Stimulated activated CD8-positive, alpha-beta memory T cell treated with anti-CD3 and anti-CD28 coated beads, Interleukin-15, amount 100 ng/mL, for 4 hours (primary cell): ENCODE measurements at regions not wholly inside any gene's neighbourhood (a gene's known extent, or its start where the extent isn't known, plus 50 kb on each side); places are given as distances from the start of the nearest gene placed in this dataset.

Experiments used
- DNase-seq, 2 donors: peaks; one replicate each; pipeline ENCODE4 v3.0.0-alpha.2; 2020; ENCODE audit warnings: low read depth in 2 of 2

GRCh38 chr3:103055021-103055520 lies 620.3 kb downstream of the ZPLD1 start:
- no peak for DNase-seq

DNA sequence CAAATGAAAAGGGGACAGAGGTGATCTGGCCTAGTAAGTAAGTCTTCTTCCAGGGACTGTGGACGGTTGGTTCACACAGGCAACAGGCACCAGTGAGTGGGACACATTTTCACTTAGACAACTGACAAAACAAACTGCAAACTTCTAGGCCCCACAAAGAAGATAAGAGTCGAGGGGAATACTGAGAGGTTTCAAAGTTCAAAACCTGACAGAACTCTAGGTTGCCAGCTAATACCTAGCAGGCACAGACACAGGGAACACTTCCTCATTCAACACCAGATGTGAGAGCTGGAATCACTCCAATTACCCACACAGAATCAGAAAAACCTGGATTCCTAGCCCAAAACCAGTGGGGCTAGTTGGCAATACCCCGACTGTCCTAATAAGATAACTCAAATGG lies 621.7 kb downstream of the ZPLD1 start:
- no peak for DNase-seq

- DNase-seq = no peak
These were observed 622.2 kb downstream of the ZPLD1 start for GRCh38 chr3:103057003-103057402.

DNA sequence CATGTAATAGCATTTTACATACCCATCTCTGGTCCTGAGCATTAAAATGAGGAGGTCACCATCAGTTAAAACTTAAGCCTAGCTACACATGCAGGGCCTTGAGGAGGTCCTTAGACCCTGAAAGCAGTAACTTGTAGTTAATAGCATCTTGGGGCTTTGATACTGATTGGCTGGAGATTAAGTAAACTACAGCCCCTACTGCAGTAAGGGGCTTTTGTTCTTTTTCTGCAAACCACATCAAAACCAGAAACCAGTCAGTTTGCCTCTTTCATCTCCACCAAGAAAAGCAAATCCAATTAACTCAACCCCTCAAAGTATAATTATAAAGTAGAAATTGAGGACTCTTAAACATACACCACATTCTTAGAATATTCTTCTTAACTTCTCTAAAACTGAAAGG lies 622.7 kb downstream of the ZPLD1 start:
- no peak for DNase-seq

- DNase-seq = no peak
These were observed 624.6 kb downstream of the ZPLD1 start for GRCh38 chr3:103059432-103059831.

- no peak for DNase-seq
These were observed 625.4 kb downstream of the ZPLD1 start for GRCh38 chr3:103060242-103060641.

DNA sequence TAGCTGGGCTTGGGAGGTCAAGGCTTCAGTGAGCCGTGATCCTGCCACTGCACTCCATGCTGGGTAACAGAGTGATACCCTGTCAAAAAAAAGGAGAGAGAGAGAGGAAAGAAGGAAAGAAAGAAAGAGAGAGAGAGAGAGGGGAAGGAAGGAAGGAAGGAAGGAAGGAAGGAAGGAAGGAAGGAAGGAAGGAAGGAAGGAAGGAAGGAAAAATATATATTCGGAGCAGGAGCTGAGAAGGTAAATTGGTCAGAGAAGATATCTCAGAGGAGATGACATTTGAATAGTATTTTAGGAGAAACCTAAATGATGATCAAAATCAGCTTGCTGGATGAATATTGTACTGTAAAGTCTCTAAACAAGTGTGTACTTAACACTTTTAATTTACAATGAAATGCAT lies 633.1 kb downstream of the ZPLD1 start:
- no peak for DNase-seq

DNA sequence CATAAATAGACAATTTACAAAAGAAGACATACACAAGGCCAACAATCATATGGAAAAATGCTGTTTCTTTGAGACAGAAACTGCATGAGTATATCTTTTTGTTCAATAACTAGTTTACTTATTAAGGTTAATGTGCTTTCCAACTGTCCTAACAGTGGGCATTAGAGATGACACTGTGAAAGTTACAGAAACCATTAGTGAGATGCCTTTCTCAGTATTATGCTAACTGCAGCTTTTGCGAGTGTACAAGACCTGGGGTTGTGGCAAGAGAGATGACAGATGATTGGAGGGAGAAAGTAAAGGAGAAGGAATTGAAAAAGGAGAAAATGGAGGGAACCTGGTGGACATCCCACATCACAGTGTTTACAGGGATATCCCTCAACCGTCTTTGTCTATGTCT lies 640.5 kb downstream of the ZPLD1 start:
- DNase-seq = no peak

DNA sequence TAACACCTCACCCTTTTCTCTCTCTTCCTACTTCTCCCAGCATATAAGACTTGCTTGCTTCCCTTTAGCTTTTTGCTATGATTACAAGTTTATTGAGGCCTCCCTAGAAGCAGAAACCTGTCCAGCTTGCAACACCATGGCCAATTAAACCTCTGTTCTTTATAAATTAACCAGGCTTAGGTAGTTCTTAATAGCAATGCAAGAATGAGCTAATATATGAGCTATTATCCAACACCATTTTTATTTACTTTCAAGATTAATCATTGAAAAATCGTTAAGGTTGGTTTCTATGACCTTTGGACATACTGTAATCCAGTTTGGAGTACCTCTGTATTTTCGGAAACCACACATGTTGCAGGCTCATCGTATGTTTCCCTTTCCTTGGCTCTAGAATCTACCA lies 643.1 kb downstream of the ZPLD1 start:
- DNase-seq = no peak

DNA sequence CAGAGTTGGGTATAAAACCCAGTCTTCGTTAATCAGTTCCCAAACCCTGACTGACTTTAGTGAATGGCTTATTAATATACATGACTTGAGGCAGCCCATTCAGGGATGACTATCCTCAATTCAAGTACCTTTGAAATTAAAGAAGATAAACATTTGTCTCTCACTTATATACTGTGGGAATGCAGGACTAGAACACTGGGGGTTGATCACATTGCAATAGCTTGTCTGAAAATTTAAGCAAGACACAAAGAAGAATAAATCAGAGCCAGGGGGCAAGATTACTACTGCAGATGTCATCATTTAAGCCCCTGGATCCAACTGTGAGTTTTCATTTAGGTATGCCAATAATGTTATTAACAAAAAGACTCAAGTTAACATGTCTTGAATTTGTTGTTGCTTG lies 647.7 kb downstream of the ZPLD1 start:
- DNase-seq = no peak

DNA sequence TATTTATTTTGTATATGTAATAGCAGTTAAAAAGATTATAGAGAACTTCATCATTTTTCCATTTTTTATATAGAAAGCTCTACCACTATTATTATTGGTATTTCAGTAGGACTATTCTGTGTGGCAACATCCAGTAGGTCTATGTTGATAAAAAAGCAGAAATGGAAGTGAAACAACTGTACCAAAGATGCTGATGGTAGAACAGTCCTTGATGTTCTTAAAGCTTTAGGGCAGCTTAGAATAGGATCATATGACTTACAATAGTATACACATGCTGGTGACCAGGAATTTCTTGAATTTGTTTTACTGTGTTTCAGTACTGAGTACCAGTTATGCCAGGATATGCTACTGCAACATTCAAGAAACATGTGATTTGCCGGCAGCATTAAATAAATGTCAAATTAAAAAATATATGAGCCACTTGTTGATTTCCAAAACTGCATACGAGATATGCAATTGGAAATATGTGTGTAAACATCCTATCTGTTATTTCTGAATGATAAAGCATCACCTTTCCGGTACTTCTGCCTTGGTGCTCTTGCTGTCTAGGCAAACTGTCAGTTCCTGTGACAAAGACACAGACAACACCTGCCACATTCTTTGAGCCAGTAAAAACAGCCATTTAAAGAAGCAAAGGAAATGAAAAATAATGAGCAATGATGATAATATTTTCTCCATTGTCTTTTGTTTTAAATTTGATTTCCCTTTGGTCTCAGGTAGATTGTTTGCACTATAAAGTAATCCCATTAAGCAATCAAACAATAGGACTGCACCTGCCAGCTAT lies 649.2 kb downstream of the ZPLD1 start:
- no peak for DNase-seq

- no peak for DNase-seq
These were observed 650.6 kb downstream of the ZPLD1 start for GRCh38 chr3:103085465-103085864.

GRCh38 chr3:103089758-103090157 lies 654.9 kb downstream of the ZPLD1 start:
- DNase-seq = no peak

DNA sequence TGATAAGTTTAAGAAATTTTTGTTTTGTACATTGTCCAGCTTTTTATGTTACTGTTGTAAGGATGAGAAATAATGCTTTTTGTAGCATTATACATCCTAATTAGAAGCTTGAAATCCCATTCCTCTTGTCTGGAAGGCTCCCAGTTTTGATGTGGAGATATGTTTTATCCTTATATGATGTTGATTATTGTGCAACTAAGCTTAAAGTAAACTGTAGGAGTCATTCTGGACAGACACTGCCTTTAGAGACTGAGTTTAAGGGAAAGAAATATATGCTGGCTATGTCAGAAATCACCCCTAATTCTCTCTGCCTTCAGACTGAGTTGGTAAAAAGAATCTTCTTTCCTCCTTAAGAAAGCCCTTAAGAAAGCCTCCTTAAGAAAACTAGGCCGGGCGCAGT lies 670.4 kb downstream of the ZPLD1 start:
- no peak for DNase-seq

GRCh38 chr3:103112273-103112672 lies 677.5 kb downstream of the ZPLD1 start:
- DNase-seq = no peak

DNA sequence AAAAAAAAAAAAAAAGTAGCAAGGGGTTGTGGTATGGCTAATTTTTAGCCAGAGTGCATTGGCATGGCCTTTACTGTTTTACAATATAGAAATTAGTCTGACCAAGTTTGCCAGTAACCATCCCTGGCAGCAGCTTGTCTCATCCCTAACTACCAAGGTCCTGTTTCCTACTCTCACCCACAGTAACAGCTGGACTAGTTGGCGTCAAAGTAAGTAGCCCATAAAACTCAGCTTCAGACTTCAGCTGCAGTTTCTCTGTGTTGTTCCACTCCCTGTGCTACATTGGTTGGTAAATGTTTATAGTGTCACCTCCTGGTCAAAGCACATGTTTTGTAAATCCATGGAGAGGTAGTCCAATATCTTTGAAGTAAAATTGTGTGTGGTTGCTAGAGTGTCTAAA lies 691.3 kb downstream of the ZPLD1 start:
- DNase-seq = no peak

GRCh38 chr3:103127098-103127630 lies 692.3 kb downstream of the ZPLD1 start:
- DNase-seq = no peak

GRCh38 chr3:103127737-103128136 lies 692.9 kb downstream of the ZPLD1 start:
- DNase-seq = no peak

- DNase-seq = no peak
These were observed 699.4 kb downstream of the ZPLD1 start for GRCh38 chr3:103134023-103134724.

DNA sequence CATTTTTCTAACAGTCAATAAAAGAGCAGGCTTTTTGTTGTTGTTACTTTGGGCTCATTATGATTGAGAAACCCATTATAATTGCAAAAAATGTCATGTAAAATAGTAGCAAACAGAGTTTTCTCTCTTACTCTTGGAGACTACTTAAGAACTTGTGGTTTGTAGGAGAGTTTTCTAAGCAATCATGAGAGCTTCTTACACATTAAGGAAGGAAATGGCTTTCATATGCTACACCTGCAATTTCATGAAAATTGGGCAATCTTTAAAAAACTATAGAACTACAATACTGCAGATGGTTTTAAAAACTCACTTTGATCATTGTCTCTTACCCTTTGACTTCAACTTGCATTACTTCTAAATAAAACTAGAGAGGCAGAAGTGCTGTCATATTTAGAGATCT lies 701.8 kb downstream of the ZPLD1 start:
- no peak for DNase-seq

DNA sequence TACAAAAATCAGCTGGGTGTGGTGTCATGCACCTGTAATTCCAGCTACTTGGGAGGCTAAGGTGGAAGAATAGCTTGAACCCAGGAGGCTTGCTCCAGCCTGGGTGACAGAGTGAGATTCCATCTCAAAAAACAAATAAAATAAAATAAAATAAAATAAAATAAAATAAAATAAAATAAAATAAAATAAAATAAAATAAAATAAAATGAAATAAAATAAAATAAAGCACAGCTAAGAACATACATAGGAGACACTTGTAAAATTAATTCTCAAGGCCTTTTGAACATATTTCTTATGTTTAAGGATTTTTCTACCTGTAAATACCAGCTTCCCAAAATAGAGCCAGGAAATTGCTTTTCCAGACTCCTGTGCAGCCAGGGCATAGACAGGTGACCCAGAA lies 703.0 kb downstream of the ZPLD1 start:
- no peak for DNase-seq

GRCh38 chr3:103158183-103158582 lies 723.4 kb downstream of the ZPLD1 start:
- DNase-seq = no peak

- no peak for DNase-seq
These were observed 732.1 kb downstream of the ZPLD1 start for GRCh38 chr3:103166890-103167289.
